Vagina (tissue), 2 donors: ENCODE measurements at regions not wholly inside any gene's neighbourhood (a gene's known extent, or its start where the extent isn't known, plus 50 kb on each side); places are given as distances from the start of the nearest gene placed in this dataset.

Experiments used
- DNase-seq, 2 donors: peaks; one replicate each; pipeline ENCODE4 v3.0.0-alpha.2; 2017; ENCODE audit errors: extremely low spot score in 2 of 2
- H3K27ac ChIP-seq: fragments of 200-600 bp; sonication (generic); one replicate; pipeline ENCODE4 v1.5.1; 2019
- H3K27me3 ChIP-seq: fragments of 200-600 bp; sonication (generic); one replicate; pipeline ENCODE4 v1.5.1; 2019
- H3K36me3 ChIP-seq, 2 donors: fragments of 200-600 bp; sonication (generic); one replicate each; pipeline ENCODE4 v1.5.1; 2017 to 2019
- H3K4me1 ChIP-seq: fragments of 200-600 bp; sonication (generic); one replicate; pipeline ENCODE4 v1.5.1; 2019
- H3K4me3 ChIP-seq, 2 donors: fragments of 200-600 bp; sonication (generic); 1 replicate in 1 of 2; 2 replicates in 1 of 2; pipeline ENCODE4 v1.5.1; 2016 to 2019
- H3K9me3 ChIP-seq: fragments of 200-600 bp; sonication (generic); one replicate; pipeline ENCODE4 v1.5.1; 2019
- POLR2A ChIP-seq, 2 donors: fragments of 450-650 bp; IDR thresholded peaks; one replicate each; pipeline ENCODE4 v1.6.1; 2017; ENCODE audit warnings: antibody characterized with exemption in 2 of 2, mild to moderate bottlenecking in 2 of 2, moderate library complexity in 2 of 2
- POLR2AphosphoS5 ChIP-seq, 2 donors: sonication (generic); formaldehyde crosslinking; IDR thresholded peaks; one replicate each; pipeline ENCODE4 v1.9.0; 2017; ENCODE audit warnings: antibody characterized with exemption in 2 of 2, mild to moderate bottlenecking in 2 of 2, low read depth in 1 of 2; ENCODE audit not compliant: insufficient read depth in 1 of 2
- intact Hi-C: fragments of 100-400 bp; cut with DNase I; formaldehyde crosslinking; loops from one replicate; pipeline ENCODE4 v1.15.1; 2023
- TF ChIP-seq, protein P1 (sequence below), 3 experiments: fragments of 450-650 bp in 2 of 3; fragments of 200-600 bp in 1 of 3; sonication (generic) in 1 of 3; IDR thresholded peaks; one replicate each; pipeline ENCODE4 v1.5.1; 2017 to 2019; ENCODE audit warnings: antibody characterized with exemption in 3 of 3, mild to moderate bottlenecking in 2 of 3, moderate library complexity in 2 of 3

DNA sequence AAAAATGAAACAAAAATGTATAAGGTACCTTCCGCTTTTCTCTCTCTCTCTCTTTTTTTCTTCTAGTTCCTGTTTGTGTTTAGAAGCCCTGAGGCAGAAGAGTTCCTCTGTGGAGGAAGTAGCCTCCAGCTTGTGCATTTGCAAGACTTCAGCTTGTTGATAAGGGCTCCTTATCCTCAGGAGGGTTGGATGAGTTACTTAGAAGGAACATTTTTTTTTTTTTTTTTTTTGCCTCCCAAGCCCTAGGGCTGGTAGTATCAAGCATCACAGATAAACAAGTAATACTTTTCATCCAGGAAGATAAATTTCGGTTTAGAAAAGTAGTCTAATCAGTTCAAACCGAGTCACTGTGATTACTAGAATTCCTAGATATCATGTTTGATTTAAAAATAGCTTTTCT, 91.0 kb upstream of the CBLB start:
- TF ChIP-seq POLR2AphosphoS5 (IDR thresholded peaks at IDR 0.05; ENCODE audit: insufficient read depth in 1 of 2, low read depth in 1 of 2) = no peak
- TF ChIP-seq POLR2A (IDR thresholded peaks at IDR 0.05) = no peak
- TF ChIP-seq, protein P1, sequence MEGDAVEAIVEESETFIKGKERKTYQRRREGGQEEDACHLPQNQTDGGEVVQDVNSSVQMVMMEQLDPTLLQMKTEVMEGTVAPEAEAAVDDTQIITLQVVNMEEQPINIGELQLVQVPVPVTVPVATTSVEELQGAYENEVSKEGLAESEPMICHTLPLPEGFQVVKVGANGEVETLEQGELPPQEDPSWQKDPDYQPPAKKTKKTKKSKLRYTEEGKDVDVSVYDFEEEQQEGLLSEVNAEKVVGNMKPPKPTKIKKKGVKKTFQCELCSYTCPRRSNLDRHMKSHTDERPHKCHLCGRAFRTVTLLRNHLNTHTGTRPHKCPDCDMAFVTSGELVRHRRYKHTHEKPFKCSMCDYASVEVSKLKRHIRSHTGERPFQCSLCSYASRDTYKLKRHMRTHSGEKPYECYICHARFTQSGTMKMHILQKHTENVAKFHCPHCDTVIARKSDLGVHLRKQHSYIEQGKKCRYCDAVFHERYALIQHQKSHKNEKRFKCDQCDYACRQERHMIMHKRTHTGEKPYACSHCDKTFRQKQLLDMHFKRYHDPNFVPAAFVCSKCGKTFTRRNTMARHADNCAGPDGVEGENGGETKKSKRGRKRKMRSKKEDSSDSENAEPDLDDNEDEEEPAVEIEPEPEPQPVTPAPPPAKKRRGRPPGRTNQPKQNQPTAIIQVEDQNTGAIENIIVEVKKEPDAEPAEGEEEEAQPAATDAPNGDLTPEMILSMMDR (IDR thresholded peaks at IDR 0.05) = no peak
- Histone ChIP-seq H3K9me3 (no peaks in the 10 kb centered on the region), H3K27me3 (no peaks in the 10 kb centered on the region), H3K27ac (no peak overlapping the region), H3K4me1 (no peaks in the 10 kb centered on the region), H3K36me3 (no peaks in the 10 kb centered on the region), H3K4me3 (no peak overlapping the region)
- no peak for DNase-seq
- intact Hi-C loops = loop anchor here (10.0 kb wide), 1 partner anchor 95 kb away; the partner anchor contains the start of gene CBLB

DNA sequence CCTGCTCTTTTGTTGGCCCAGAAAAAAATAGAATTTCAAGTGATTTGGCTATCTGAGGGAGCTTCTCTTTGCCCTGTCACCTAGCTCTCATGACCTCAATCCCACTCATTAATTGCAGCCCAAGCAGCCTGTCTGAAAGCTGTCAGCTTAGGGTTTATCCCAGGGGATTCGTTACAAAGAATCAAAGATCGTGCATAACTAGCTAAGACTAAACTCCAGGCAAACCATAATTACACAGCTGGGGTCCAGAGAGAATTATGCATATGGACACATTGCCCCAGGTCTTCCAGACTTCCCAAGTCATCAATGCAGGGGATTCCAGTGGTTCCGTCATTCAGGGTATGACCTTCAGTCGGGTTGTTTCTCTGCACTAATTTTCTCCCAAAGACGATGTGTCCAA, 91.6 kb upstream of the CBLB start:
- H3K36me3 ChIP-seq = no peaks in the 10 kb centered on the region
- H3K4me3 ChIP-seq = no peak overlapping the region
- TF ChIP-seq, protein P1 (IDR thresholded peaks at IDR 0.05) = no peak
- no peak for TF ChIP-seq POLR2A (IDR thresholded peaks at IDR 0.05)
- TF ChIP-seq POLR2AphosphoS5 (IDR thresholded peaks at IDR 0.05; ENCODE audit: insufficient read depth in 1 of 2, low read depth in 1 of 2) = no peak
- H3K9me3 ChIP-seq = no peaks in the 10 kb centered on the region
- intact Hi-C loops = loop anchor here (10.0 kb wide), 1 partner anchor 96 kb away; the partner anchor contains the start of gene CBLB
- H3K27ac ChIP-seq = no peak overlapping the region
- no peaks in the 10 kb centered on the region for H3K27me3 ChIP-seq
- DNase-seq = no peak
- peaks cover 5% of the 10 kb centered on the region for H3K4me1 ChIP-seq

DNA sequence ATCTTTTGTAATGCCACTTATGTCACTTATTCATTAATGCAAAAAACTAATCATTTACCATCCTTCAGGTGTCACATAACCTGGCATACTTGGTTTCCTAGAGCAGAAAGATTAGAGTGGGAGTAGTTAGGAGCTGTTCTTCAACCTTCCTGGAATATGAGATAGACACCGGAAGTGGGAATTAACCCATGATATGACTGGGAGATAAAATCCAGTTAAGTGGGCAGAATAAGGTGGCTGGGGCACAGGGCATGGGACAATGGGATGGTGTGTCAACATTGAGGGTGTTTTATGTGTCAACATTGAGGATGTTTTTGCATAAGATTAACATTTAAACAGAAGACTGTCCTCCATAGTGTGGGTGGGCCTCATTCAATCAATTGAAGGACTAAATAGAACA, 94.3 kb upstream of the CBLB start:
- Histone ChIP-seq H3K4me1 (peaks cover 20% of the 10 kb centered on the region), H3K27ac (no peak overlapping the region), H3K27me3 (no peaks in the 10 kb centered on the region), H3K36me3 (no peaks in the 10 kb centered on the region), H3K4me3 (no peak overlapping the region), H3K9me3 (no peaks in the 10 kb centered on the region)
- intact Hi-C loops = loop anchor here (10.0 kb wide), 1 partner anchor 98 kb away; the partner anchor contains the start of gene CBLB
- no peak for DNase-seq
- TF ChIP-seq POLR2AphosphoS5 (IDR thresholded peaks at IDR 0.05; ENCODE audit: insufficient read depth in 1 of 2, low read depth in 1 of 2) (no peak), POLR2A (IDR thresholded peaks at IDR 0.05) (no peak)
- TF ChIP-seq, protein P1 (IDR thresholded peaks at IDR 0.05) = no peak

DNA sequence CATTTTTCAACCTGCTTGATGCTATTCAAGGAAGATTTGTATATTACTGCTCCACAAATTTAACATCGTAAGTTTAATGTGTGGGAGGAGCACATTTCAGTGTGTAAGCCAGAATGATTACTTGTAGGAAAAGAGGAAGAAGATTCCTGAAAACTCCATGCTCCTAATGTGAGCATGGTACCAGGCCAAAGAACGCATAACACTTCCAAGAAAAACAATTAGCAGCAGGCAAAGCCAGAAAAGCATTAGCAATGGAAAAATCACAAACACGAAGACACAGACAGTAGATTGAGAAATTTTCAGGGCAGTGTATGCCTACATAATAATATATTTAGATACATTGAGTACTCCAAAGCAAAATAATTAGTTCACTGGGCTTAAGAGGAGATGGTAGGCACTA, 96.6 kb upstream of the CBLB start:
- intact Hi-C loops = loop anchor here (10.0 kb wide), 1 partner anchor 101 kb away; the partner anchor contains the start of gene CBLB
- Histone ChIP-seq H3K9me3 (no peaks in the 10 kb centered on the region), H3K4me1 (peaks cover 20% of the 10 kb centered on the region), H3K27me3 (no peaks in the 10 kb centered on the region), H3K36me3 (no peaks in the 10 kb centered on the region), H3K27ac (no peak overlapping the region), H3K4me3 (no peak overlapping the region)
- TF ChIP-seq POLR2AphosphoS5 (IDR thresholded peaks at IDR 0.05; ENCODE audit: insufficient read depth in 1 of 2, low read depth in 1 of 2) (peak in 1 of 2 donors; percentile 28), POLR2A (IDR thresholded peaks at IDR 0.05) (no peak)
- TF ChIP-seq, protein P1 (IDR thresholded peaks at IDR 0.05) = no peak
- DNase-seq = no peak

- no peak overlapping the region for H3K27ac ChIP-seq
- peaks cover 20% of the 10 kb centered on the region for H3K4me1 ChIP-seq
- no peak for TF ChIP-seq POLR2AphosphoS5 (IDR thresholded peaks at IDR 0.05; ENCODE audit: insufficient read depth in 1 of 2, low read depth in 1 of 2)
- TF ChIP-seq, protein P1 (IDR thresholded peaks at IDR 0.05) = no peak
- TF ChIP-seq POLR2A (IDR thresholded peaks at IDR 0.05) = no peak
- DNase-seq = no peak
- H3K36me3 ChIP-seq = no peaks in the 10 kb centered on the region
- H3K27me3 ChIP-seq = no peaks in the 10 kb centered on the region
- no peaks in the 10 kb centered on the region for H3K9me3 ChIP-seq
- no peak overlapping the region for H3K4me3 ChIP-seq
- intact Hi-C loops = loop anchor here (10.0 kb wide), 1 partner anchor 102 kb away; the partner anchor contains the start of gene CBLB
Measured at GRCh38 chr3:105967117-105967516, 98.3 kb upstream of the CBLB start.
